A673 (cell line): ENCODE measurements at regions not wholly inside any gene's neighbourhood (a gene's known extent, or its start where the extent isn't known, plus 50 kb on each side); places are given as distances from the start of the nearest gene placed in this dataset.

Source experiments
- BruUV-seq: library from RNA; stranded (reverse); fragments of 400-500 nt; replicated peaks from 2 replicates; lab custom pipeline; 2021; lab: Mats Ljungman, UMichigan
- CTCF ChIA-PET: fragments of 300-600 bp; sonication (Branson Sonifier 250); formaldehyde crosslinking; loops from one replicate; lab custom pipeline; 2022; ENCODE audit warnings: antibody characterized with exemption; lab: Charles Lee
- POLR2A ChIA-PET: fragments of 300-600 bp; sonication (Branson Sonifier 250); formaldehyde crosslinking; loops from one replicate; lab custom pipeline; 2022; ENCODE audit warnings: antibody characterized with exemption; ENCODE audit not compliant: low non-redundant PET; lab: Charles Lee
- DNase-seq: peaks from one replicate; pipeline ENCODE4 v3.0.0-alpha.2; 2015; ENCODE audit warnings: low spot score
- H3K27ac ChIP-seq: fragments of 200-600 bp; sonication (generic); 2 replicates; pipeline ENCODE4 v1.5.1; 2016; ENCODE audit warnings: mixed run types, low read depth, mild to moderate bottlenecking, mixed read lengths, antibody characterized with exemption, low read length; ENCODE audit not compliant: poor library complexity, severe bottlenecking
- H3K27me3 ChIP-seq: fragments of 200-600 bp; sonication (generic); replicated peaks from 2 replicates; pipeline ENCODE4 v1.6.1; 2017; ENCODE audit warnings: mixed run types, low read depth, mild to moderate bottlenecking, mixed read lengths, antibody characterized with exemption, low read length; ENCODE audit not compliant: insufficient read depth, poor library complexity
- H3K36me3 ChIP-seq: fragments of 200-600 bp; sonication (generic); 2 replicates; pipeline ENCODE4 v1.6.1; 2016; ENCODE audit warnings: mixed run types, mild to moderate bottlenecking, mixed read lengths, antibody characterized with exemption, low read length; ENCODE audit not compliant: insufficient read depth, poor library complexity, severe bottlenecking
- H3K4me1 ChIP-seq: fragments of 200-600 bp; sonication (generic); 2 replicates; pipeline ENCODE4 v1.6.1; 2017; ENCODE audit warnings: mixed run types, mild to moderate bottlenecking, mixed read lengths, antibody characterized with exemption, low read length; ENCODE audit not compliant: insufficient read depth, poor library complexity, severe bottlenecking
- H3K4me3 ChIP-seq: fragments of 200-600 bp; sonication (generic); 2 replicates; pipeline ENCODE4 v1.5.1; 2016; ENCODE audit warnings: low read depth, mixed run types, mild to moderate bottlenecking, mixed read lengths, low read length; ENCODE audit not compliant: poor library complexity, severe bottlenecking
- H3K9me3 ChIP-seq: fragments of 200-600 bp; sonication (generic); 2 replicates; pipeline ENCODE4 v1.6.1; 2016; ENCODE audit warnings: mixed run types, low read depth, mild to moderate bottlenecking, mixed read lengths, antibody characterized with exemption, low read length; ENCODE audit not compliant: poor library complexity, severe bottlenecking
- EZH2 ChIP-seq: fragments of 200-600 bp; sonication (generic); IDR thresholded peaks from 2 replicates; pipeline ENCODE4 v1.6.1; 2017; ENCODE audit warnings: borderline replicate concordance, low read depth, mild to moderate bottlenecking, mixed read lengths, antibody characterized with exemption, low read length; ENCODE audit not compliant: poor library complexity, severe bottlenecking
- intact Hi-C: fragments of 100-400 bp; cut with micrococcal nuclease; formaldehyde crosslinking; loops from one replicate; pipeline ENCODE4 v1.10.0; 2022; ENCODE audit not compliant: unreplicated experiment
- TF ChIP-seq, protein P1 (sequence below): fragments of 300-800, 200-600 bp; sonication (generic); conservative IDR thresholded peaks from 2 replicates; pipeline ENCODE4 v1.5.1; 2017; ENCODE audit warnings: low read depth, mild to moderate bottlenecking, antibody characterized with exemption, low read length, moderate library complexity, mixed read lengths

- Histone ChIP-seq H3K27me3 (no peaks in the 10 kb centered on the region), H3K4me1 (no peaks in the 10 kb centered on the region), H3K27ac (no peak overlapping the region), H3K9me3 (no peaks in the 10 kb centered on the region), H3K36me3 (no peaks in the 10 kb centered on the region), H3K4me3 (no peak overlapping the region)
- TF ChIP-seq, protein P1, sequence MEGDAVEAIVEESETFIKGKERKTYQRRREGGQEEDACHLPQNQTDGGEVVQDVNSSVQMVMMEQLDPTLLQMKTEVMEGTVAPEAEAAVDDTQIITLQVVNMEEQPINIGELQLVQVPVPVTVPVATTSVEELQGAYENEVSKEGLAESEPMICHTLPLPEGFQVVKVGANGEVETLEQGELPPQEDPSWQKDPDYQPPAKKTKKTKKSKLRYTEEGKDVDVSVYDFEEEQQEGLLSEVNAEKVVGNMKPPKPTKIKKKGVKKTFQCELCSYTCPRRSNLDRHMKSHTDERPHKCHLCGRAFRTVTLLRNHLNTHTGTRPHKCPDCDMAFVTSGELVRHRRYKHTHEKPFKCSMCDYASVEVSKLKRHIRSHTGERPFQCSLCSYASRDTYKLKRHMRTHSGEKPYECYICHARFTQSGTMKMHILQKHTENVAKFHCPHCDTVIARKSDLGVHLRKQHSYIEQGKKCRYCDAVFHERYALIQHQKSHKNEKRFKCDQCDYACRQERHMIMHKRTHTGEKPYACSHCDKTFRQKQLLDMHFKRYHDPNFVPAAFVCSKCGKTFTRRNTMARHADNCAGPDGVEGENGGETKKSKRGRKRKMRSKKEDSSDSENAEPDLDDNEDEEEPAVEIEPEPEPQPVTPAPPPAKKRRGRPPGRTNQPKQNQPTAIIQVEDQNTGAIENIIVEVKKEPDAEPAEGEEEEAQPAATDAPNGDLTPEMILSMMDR, result no peak
- no peak for TF ChIP-seq EZH2
- ChIA-PET POLR2A (no interaction called here), CTCF (no interaction called here)
- intact Hi-C loops, result no loop called here
- BruUV-seq, result no TSS peak
- DNase-seq, result no peak
Measured at GRCh38 chr15:29997499-29997898, 85.3 kb upstream of the GOLGA8J start.

DNA sequence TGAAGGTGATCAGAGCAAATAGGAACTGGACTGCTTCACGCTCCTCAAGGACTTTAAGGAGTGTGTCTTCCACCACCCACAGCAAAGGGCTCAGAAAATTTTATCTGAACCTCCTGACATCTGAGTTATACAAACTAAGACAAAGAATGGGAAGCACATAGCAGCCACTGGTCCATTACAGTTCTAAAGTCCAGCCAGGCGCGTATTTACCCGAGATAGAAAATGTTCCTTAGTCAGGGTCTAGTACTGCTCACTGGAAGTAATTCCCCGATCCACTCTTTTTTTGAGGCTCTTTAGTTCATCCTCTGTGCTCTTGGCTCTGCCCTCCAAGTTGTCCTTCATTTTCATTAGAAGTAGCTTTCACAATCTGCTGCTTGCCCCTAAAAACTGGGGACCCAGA lies 88.5 kb upstream of the GOLGA8J start:
- no peaks in the 10 kb centered on the region for H3K27me3 ChIP-seq
- no peaks in the 10 kb centered on the region for H3K36me3 ChIP-seq
- H3K4me1 ChIP-seq, result no peaks in the 10 kb centered on the region
- ChIA-PET CTCF (no interaction called here), POLR2A (no interaction called here)
- TF ChIP-seq EZH2, result no peak
- TF ChIP-seq, protein P1, result no peak
- no peaks in the 10 kb centered on the region for H3K9me3 ChIP-seq
- BruUV-seq, result no TSS peak
- DNase-seq, result no peak
- no peak overlapping the region for H3K4me3 ChIP-seq
- intact Hi-C loops, result no loop called here
- no peak overlapping the region for H3K27ac ChIP-seq

- BruUV-seq, result no TSS peak
- H3K9me3 ChIP-seq, result no peaks in the 10 kb centered on the region
- DNase-seq, result no peak
- no peaks in the 10 kb centered on the region for H3K27me3 ChIP-seq
- H3K27ac ChIP-seq, result no peak overlapping the region
- CTCF ChIA-PET, result no interaction called here
- TF ChIP-seq EZH2, result no peak
- TF ChIP-seq, protein P1, result no peak
- intact Hi-C loops, result no loop called here
- H3K36me3 ChIP-seq, result no peaks in the 10 kb centered on the region
- H3K4me1 ChIP-seq, result no peaks in the 10 kb centered on the region
- no peak overlapping the region for H3K4me3 ChIP-seq
- POLR2A ChIA-PET, result no interaction called here
Measured at GRCh38 chr15:29990954-29991353, 91.8 kb upstream of the GOLGA8J start.
